ENCODE measurements at regions not wholly inside any gene's neighbourhood (a gene's known extent, or its start where the extent isn't known, plus 50 kb on each side); places are given as distances from the start of the nearest gene placed in this dataset.

- no peak overlapping the region for H3K4me3 ChIP-seq (replicated peaks in 1 of 3; ENCODE audit: insufficient read depth in 1 of 3, low read depth in 1 of 3, low read length in 3 of 3)
- H3K27ac ChIP-seq (ENCODE audit: insufficient read depth, low read depth, low read length) = no peak overlapping the region
- no peaks in the 10 kb centered on the region for H3K4me1 ChIP-seq (ENCODE audit: control insufficient read depth, extremely low read depth, insufficient read depth, low read length)
- H2AFZ ChIP-seq (ENCODE audit: low read depth, low read length) = no peak overlapping the region
- no peaks in the 10 kb centered on the region for H4K20me1 ChIP-seq (replicated peaks; ENCODE audit: control insufficient read depth, extremely low read depth, insufficient read depth, low read length)
- DNase-seq (ENCODE audit: low read depth, low spot score) (no peak), FAIRE-seq (no peak)
- no peaks in the 10 kb centered on the region for H3K9me3 ChIP-seq (replicated peaks; ENCODE audit: control insufficient read depth, insufficient read depth, low read length)
- BruUV-seq (replicated peaks) = no TSS peak
- H3K9ac ChIP-seq (replicated peaks; ENCODE audit: extremely low read depth, insufficient read depth, low read length) = no peak overlapping the region
- H3K27me3 ChIP-seq (ENCODE audit: control insufficient read depth in 2 of 2, insufficient read depth in 2 of 2, low read length in 2 of 2) = no peaks in the 10 kb centered on the region
- ChIA-PET POLR2A (no interaction called here), CTCF (no interaction called here)
- dilution Hi-C loops (cut with MboI; ENCODE audit: extremely low pct_ligation_motif_present, low sequenced_read_pairs) (no loop called here), intact Hi-C loops (cut with micrococcal nuclease) (no loop called here)
- H3K9me1 ChIP-seq (replicated peaks; ENCODE audit: control insufficient read depth, extremely low read depth, insufficient read depth, low read length) = no peaks in the 10 kb centered on the region
- no peaks in the 10 kb centered on the region for H3K36me3 ChIP-seq (ENCODE audit: control insufficient read depth in 2 of 2, extremely low read depth in 1 of 2, insufficient read depth in 2 of 2, low read length in 2 of 2)
- H3K79me2 ChIP-seq (ENCODE audit: control insufficient read depth, insufficient read depth, low read length) = no peaks in the 10 kb centered on the region
- TF ChIP-seq EZH2 (IDR thresholded peaks at IDR 0.05; ENCODE audit: borderline replicate concordance, low read depth, low read length, severe bottlenecking) (no peak), POLR2A (IDR thresholded peaks at IDR 0.05; ENCODE audit: low read depth, low read length) (no peak), POLR2AphosphoS5 (IDR thresholded peaks at IDR 0.05; ENCODE audit: insufficient read depth, low read depth, low read length) (no peak), CTCF (IDR thresholded peaks at IDR 0.05; ENCODE audit: extremely low read depth in 1 of 2, insufficient read depth in 1 of 2, low read depth in 1 of 2, low read length in 2 of 2) (no peak), MAX (IDR thresholded peaks at IDR 0.05; ENCODE audit: insufficient read depth, insufficient read length) (no peak), GATA2 (IDR thresholded peaks at IDR 0.05; ENCODE audit: insufficient read depth, insufficient read length, low read depth, low read length) (no peak), FOS (IDR thresholded peaks at IDR 0.05; ENCODE audit: borderline replicate concordance, insufficient read depth, low read length) (no peak), JUN (IDR thresholded peaks at IDR 0.05; ENCODE audit: borderline replicate concordance, insufficient read depth, insufficient read length, low read depth) (no peak), MYC (IDR thresholded peaks at IDR 0.05; ENCODE audit: low read depth, low read length) (no peak)
- H3K4me2 ChIP-seq (ENCODE audit: insufficient read depth, low read length) = no peak overlapping the region
Observed at GRCh38 chrX:18045436-18045835, 175.2 kb downstream of the BEND2 start.

Data from endothelial cell of umbilical vein (primary cell).